Retinal pigment epithelial cell (primary cell): ENCODE measurements at regions not wholly inside any gene's neighbourhood (a gene's known extent, or its start where the extent isn't known, plus 50 kb on each side); places are given as distances from the start of the nearest gene placed in this dataset.
A peak's percentile ranks its signal among the peaks of the same experiment; 100 is the strongest.

Experiments
- DNase-seq: peaks from one replicate; pipeline ENCODE4 v3.0.0-alpha.2; 2010; ENCODE audit warnings: low read depth
- H3K4me3 ChIP-seq: 2 replicates; pipeline ENCODE4 v1.5.1; 2011; ENCODE audit warnings: mild to moderate bottlenecking, low read length, control low read depth, moderate library complexity
- TF ChIP-seq, protein P1 (sequence below): conservative IDR thresholded peaks from 2 replicates; pipeline ENCODE4 v1.5.1; 2011; ENCODE audit warnings: low read depth, low read length, control low read depth, inconsistent platforms

DNA sequence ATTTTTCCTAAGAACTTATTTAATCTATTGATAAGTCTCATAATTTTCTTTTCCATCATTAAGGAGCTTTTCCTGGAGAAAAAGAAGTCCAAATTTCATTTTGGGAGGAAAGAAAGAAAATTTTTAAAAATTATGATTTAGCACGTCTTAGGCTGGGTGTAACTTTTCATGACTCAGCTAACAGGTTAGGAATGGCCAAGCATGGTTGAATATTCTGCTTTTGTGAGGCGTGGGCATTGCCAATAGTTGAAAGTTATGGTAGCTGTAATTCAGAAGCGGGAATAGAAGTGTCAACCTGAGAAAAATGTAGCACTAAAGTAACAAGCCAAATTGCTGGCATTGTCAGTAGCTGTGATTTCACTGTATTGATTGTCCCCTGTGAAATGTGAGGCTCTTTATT is 77.2 kb upstream of the ARID1B start:
- H3K4me3 ChIP-seq, result no peak overlapping the region
- no peak for DNase-seq
- TF ChIP-seq, protein P1, sequence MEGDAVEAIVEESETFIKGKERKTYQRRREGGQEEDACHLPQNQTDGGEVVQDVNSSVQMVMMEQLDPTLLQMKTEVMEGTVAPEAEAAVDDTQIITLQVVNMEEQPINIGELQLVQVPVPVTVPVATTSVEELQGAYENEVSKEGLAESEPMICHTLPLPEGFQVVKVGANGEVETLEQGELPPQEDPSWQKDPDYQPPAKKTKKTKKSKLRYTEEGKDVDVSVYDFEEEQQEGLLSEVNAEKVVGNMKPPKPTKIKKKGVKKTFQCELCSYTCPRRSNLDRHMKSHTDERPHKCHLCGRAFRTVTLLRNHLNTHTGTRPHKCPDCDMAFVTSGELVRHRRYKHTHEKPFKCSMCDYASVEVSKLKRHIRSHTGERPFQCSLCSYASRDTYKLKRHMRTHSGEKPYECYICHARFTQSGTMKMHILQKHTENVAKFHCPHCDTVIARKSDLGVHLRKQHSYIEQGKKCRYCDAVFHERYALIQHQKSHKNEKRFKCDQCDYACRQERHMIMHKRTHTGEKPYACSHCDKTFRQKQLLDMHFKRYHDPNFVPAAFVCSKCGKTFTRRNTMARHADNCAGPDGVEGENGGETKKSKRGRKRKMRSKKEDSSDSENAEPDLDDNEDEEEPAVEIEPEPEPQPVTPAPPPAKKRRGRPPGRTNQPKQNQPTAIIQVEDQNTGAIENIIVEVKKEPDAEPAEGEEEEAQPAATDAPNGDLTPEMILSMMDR, result no peak

DNA sequence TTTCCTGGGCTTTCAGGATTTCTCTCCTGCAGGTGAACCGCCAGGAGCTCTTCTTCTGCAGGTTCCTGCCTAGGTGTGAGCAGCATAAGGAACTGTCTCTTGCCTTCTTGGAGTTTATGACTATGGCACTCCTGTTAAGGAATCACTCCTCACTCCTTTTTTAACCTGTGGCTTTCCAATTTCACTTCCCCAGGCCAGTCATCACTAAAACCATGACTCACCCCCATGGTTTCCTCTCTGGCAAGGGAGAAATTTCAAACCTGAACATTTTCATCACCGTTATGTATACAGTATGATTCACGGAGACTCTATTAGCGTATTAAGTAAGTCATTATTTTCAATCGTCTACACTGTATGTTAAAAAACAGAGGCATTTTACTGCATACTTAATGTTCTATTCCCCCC is 78.2 kb upstream of the ARID1B start:
- no peak overlapping the region for H3K4me3 ChIP-seq
- DNase-seq, result peak; percentile 50
- TF ChIP-seq, protein P1, result no peak

DNA sequence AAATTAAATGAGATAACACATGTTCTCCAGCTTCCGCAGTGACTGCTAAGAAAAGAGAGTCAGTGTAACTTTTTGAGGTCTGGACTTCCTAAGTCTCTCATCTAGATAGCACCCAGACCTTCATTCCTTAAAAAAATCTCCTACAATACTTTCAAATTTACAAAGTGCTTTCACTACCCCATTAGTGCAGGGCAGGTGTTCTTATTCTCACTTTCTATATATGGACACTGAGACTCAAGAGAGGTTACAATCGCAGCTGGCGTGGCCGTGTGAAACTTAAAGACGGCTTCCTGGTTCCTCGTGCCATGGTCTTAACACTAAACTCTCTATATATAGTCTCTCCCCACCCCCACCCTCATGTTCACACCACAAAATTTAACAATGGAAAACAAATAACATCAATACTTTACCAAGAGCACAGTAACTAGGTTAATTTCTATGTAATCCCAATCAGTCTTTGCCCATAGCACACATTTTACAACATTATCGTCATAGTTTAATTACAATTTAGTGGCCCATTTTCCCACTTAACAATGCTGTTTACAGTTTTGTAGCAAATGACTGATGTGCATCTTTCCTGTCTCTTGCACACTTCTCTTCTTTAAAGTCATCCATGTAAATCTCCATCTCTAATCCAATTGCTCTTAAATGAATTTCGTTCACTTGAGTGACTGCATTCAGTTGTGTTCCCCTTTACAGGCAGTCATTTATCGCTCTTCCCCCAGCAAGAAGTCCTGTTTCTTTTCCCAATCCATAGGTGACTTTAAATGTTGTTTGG is 78.8 kb upstream of the ARID1B start:
- TF ChIP-seq, protein P1, result no peak
- DNase-seq, result no peak
- H3K4me3 ChIP-seq, result no peak overlapping the region

DNA sequence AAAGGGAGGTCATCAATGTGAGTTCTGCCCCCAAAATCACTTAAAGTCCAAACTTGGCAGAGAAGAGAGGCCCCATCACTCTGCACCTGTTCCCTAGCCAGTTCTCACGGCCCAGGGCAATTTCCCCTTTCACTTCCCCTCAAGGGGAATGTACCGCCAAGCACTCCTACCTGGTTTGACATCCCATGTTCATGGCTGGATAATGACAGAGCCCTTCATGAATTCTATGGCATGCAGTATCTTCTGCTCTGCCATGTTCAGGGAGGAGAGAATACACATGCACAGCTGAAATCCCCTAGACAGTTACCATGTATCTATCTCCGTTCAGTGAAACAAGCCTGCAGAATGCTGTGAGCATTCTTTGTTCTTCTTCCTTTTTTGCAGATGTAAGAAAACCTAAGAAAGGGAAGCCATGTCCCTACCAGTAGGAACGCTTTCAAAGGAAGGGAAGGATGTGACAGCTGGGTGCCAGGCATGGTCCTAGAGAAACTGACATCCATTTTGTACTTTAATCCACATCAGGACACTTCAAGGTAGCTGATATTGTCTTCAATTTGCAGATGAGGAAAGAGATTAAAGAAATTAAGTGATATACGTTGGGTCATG is 79.8 kb upstream of the ARID1B start:
- TF ChIP-seq, protein P1, result no peak
- no peak for DNase-seq
- no peak overlapping the region for H3K4me3 ChIP-seq

- no peak overlapping the region for H3K4me3 ChIP-seq
- DNase-seq, result no peak
- TF ChIP-seq, protein P1, result no peak
Measured at GRCh38 chr6:156695742-156696141, 81.4 kb upstream of the ARID1B start.

GRCh38 chr6:156694679-156695078 is 82.5 kb upstream of the ARID1B start:
- no peak for DNase-seq
- no peak overlapping the region for H3K4me3 ChIP-seq
- TF ChIP-seq, protein P1, result no peak

DNA sequence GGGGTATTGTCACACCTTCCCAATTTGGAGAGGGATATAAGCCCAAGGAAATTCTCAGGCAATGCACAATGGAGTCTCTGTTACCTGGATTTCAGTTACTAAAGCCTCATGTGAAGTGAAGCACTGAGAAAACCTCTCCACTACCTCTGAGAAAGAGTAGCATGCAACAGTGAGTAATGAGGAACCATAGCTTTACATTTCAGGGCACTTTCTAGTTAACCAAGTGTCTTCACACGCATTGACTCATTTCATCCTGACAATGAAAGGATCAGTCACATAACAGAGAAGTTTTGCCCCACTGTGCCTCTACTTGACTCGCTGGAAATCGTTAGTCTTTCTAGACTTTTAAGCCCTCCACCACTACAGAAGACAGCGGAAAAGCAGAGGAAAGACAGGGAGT is 86.2 kb upstream of the ARID1B start:
- no peak for DNase-seq
- no peak overlapping the region for H3K4me3 ChIP-seq
- TF ChIP-seq, protein P1, result no peak
